ENCODE measurements at regions not wholly inside any gene's neighbourhood (a gene's known extent, or its start where the extent isn't known, plus 50 kb on each side); places are given as distances from the start of the nearest gene placed in this dataset.
"Not testable (repeated sequence)": the region's sequence is repeated elsewhere in the genome, so short reads cannot be mapped to it uniquely, and the experiment has no call there.

GRCh38 chr2:145415151-145415550 is 895.2 kb upstream of the ZEB2 start:
- DNase-seq (ENCODE audit: low read depth in 2 of 3, low spot score in 1 of 3), result no peak

GRCh38 chr2:145413261-145414030 is 893.5 kb upstream of the ZEB2 start:
- no peak for DNase-seq (ENCODE audit: low read depth in 2 of 3, low spot score in 1 of 3)

- no peak for DNase-seq (ENCODE audit: low read depth in 2 of 3, low spot score in 1 of 3)
Measured at GRCh38 chr2:145412155-145412554, 892.2 kb upstream of the ZEB2 start.

GRCh38 chr2:145411493-145411892 is 891.6 kb upstream of the ZEB2 start:
- DNase-seq (ENCODE audit: low read depth in 2 of 3, low spot score in 1 of 3), result peak in 1 of 3 donors; percentile 7

GRCh38 chr2:145410086-145410485 is 890.2 kb upstream of the ZEB2 start:
- DNase-seq (ENCODE audit: low read depth in 2 of 3, low spot score in 1 of 3), result no peak

- DNase-seq (ENCODE audit: low read depth in 2 of 3, low spot score in 1 of 3), result no peak
Measured at GRCh38 chr2:145408980-145409379, 889.1 kb upstream of the ZEB2 start.

GRCh38 chr2:145404690-145405089 is 884.8 kb upstream of the ZEB2 start:
- DNase-seq (ENCODE audit: low read depth in 2 of 3, low spot score in 1 of 3), result no peak

GRCh38 chr2:145402706-145403277 is 882.9 kb upstream of the ZEB2 start:
- DNase-seq (ENCODE audit: low read depth in 2 of 3, low spot score in 1 of 3), result no peak

GRCh38 chr2:145399131-145399530 is 879.2 kb upstream of the ZEB2 start:
- no peak for DNase-seq (ENCODE audit: low read depth in 2 of 3, low spot score in 1 of 3)

GRCh38 chr2:145394181-145394580 is 874.3 kb upstream of the ZEB2 start:
- no peak for DNase-seq (ENCODE audit: low read depth in 2 of 3, low spot score in 1 of 3)

- no peak for DNase-seq (ENCODE audit: low read depth in 2 of 3, low spot score in 1 of 3)
Measured at GRCh38 chr2:145386973-145387372, 867.1 kb upstream of the ZEB2 start.

- DNase-seq (ENCODE audit: low read depth in 2 of 3, low spot score in 1 of 3), result no peak
Measured at GRCh38 chr2:145383961-145384360, 864.0 kb upstream of the ZEB2 start.

GRCh38 chr2:145380436-145381017 is 860.6 kb upstream of the ZEB2 start:
- DNase-seq (ENCODE audit: low read depth in 2 of 3, low spot score in 1 of 3), result no peak

GRCh38 chr2:145379934-145380333 is 860.0 kb upstream of the ZEB2 start:
- DNase-seq (ENCODE audit: low read depth in 2 of 3, low spot score in 1 of 3), result no peak

GRCh38 chr2:145374165-145374564 is 854.2 kb upstream of the ZEB2 start:
- DNase-seq (ENCODE audit: low read depth in 2 of 3, low spot score in 1 of 3), result no peak

GRCh38 chr2:145367334-145367733 is 847.4 kb upstream of the ZEB2 start:
- DNase-seq (ENCODE audit: low read depth in 2 of 3, low spot score in 1 of 3), result not testable (repeated sequence)

GRCh38 chr2:145366341-145366740 is 846.4 kb upstream of the ZEB2 start:
- no peak for DNase-seq (ENCODE audit: low read depth in 2 of 3, low spot score in 1 of 3)

GRCh38 chr2:145360129-145360790 is 840.3 kb upstream of the ZEB2 start:
- no peak for DNase-seq (ENCODE audit: low read depth in 2 of 3, low spot score in 1 of 3)

GRCh38 chr2:145359561-145359960 is 839.6 kb upstream of the ZEB2 start:
- DNase-seq (ENCODE audit: low read depth in 2 of 3, low spot score in 1 of 3), result no peak

GRCh38 chr2:145356056-145356455 is 836.1 kb upstream of the ZEB2 start:
- DNase-seq (ENCODE audit: low read depth in 2 of 3, low spot score in 1 of 3), result no peak

GRCh38 chr2:145352484-145352883 is 832.6 kb upstream of the ZEB2 start:
- DNase-seq (ENCODE audit: low read depth in 2 of 3, low spot score in 1 of 3), result no peak

- no peak for DNase-seq (ENCODE audit: low read depth in 2 of 3, low spot score in 1 of 3)
Measured at GRCh38 chr2:145351864-145352425, 832.0 kb upstream of the ZEB2 start.

All from stimulated activated CD4-positive, alpha-beta T cell treated with anti-CD3 and anti-CD28 coated beads, Interleukin-12 subunit alpha, Interleukin-12 subunit beta, amount 100 ng/mL, for 48 hours (primary cell).